Chondrocyte (in vitro differentiated cells): ENCODE measurements at regions not wholly inside any gene's neighbourhood (a gene's known extent, or its start where the extent isn't known, plus 50 kb on each side); places are given as distances from the start of the nearest gene placed in this dataset.

Source experiments
- DNase-seq: peaks from one replicate; pipeline ENCODE4 v3.0.0; 2021; ENCODE audit warnings: mixed read lengths, low spot score
- H3K27ac Mint-ChIP-seq: one replicate; pipeline ENCODE4 v1.8.0; 2021; ENCODE audit warnings: mild to moderate bottlenecking, moderate library complexity, mixed read lengths; ENCODE audit not compliant: unreplicated experiment
- H3K27me3 Mint-ChIP-seq: 2 replicates; pipeline ENCODE4 v1.8.0; 2021; ENCODE audit warnings: low read depth, mixed read lengths
- H3K36me3 Mint-ChIP-seq: 2 replicates; pipeline ENCODE4 v1.8.0; 2021; ENCODE audit warnings: low read depth, mixed read lengths
- H3K4me1 Mint-ChIP-seq: 2 replicates; pipeline ENCODE4 v1.8.0; 2021; ENCODE audit warnings: low read depth, mild to moderate bottlenecking, mixed read lengths
- H3K4me3 Mint-ChIP-seq: one replicate; pipeline ENCODE4 v1.8.0; 2021; ENCODE audit warnings: mild to moderate bottlenecking, moderate library complexity, mixed read lengths; ENCODE audit not compliant: unreplicated experiment
- H3K9me3 Mint-ChIP-seq: 2 replicates; pipeline ENCODE4 v1.8.0; 2021; ENCODE audit warnings: low read depth, mixed read lengths
- CTCF ChIP-seq: fragments of 200-600 bp; sonication (generic); IDR thresholded peaks from 2 replicates; pipeline ENCODE4 v1.5.0; 2021; ENCODE audit warnings: antibody characterized with exemption, mild to moderate bottlenecking, moderate library complexity

GRCh38 chr1:229067546-229067945 is 203.4 kb upstream of the RAB4A start:
- Mint-ChIP-seq H3K36me3 (no peaks in the 10 kb centered on the region), H3K4me1 (peaks cover 10% of the 10 kb centered on the region), H3K27ac (no peak overlapping the region), H3K4me3 (no peak overlapping the region), H3K27me3 (peaks cover 35% of the 10 kb centered on the region), H3K9me3 (no peaks in the 10 kb centered on the region)
- DNase-seq: no peak
- no peak for TF ChIP-seq CTCF

- peaks cover 10% of the 10 kb centered on the region for H3K4me1 Mint-ChIP-seq
- no peaks in the 10 kb centered on the region for H3K36me3 Mint-ChIP-seq
- no peak overlapping the region for H3K4me3 Mint-ChIP-seq
- H3K27me3 Mint-ChIP-seq: peaks cover 35% of the 10 kb centered on the region
- H3K27ac Mint-ChIP-seq: no peak overlapping the region
- TF ChIP-seq CTCF: no peak
- H3K9me3 Mint-ChIP-seq: no peaks in the 10 kb centered on the region
- DNase-seq: no peak
Observed at GRCh38 chr1:229068270-229068987, 202.5 kb upstream of the RAB4A start.

- Mint-ChIP-seq H3K27me3 (peaks cover 35% of the 10 kb centered on the region), H3K4me1 (peaks cover 10% of the 10 kb centered on the region), H3K36me3 (no peaks in the 10 kb centered on the region), H3K4me3 (no peak overlapping the region), H3K9me3 (no peaks in the 10 kb centered on the region), H3K27ac (no peak overlapping the region)
- no peak for TF ChIP-seq CTCF
- no peak for DNase-seq
Observed at GRCh38 chr1:229069176-229069575, 201.7 kb upstream of the RAB4A start.

GRCh38 chr1:229070168-229070567 is 200.7 kb upstream of the RAB4A start:
- H3K27ac Mint-ChIP-seq: no peak overlapping the region
- peaks cover 10% of the 10 kb centered on the region for H3K4me1 Mint-ChIP-seq
- peaks cover 2% of the 10 kb centered on the region for H3K36me3 Mint-ChIP-seq
- TF ChIP-seq CTCF: no peak
- no peak for DNase-seq
- H3K27me3 Mint-ChIP-seq: peaks cover 34% of the 10 kb centered on the region
- no peak overlapping the region for H3K4me3 Mint-ChIP-seq
- H3K9me3 Mint-ChIP-seq: no peaks in the 10 kb centered on the region

GRCh38 chr1:229073251-229073650 is 197.7 kb upstream of the RAB4A start:
- H3K36me3 Mint-ChIP-seq: peaks cover 2% of the 10 kb centered on the region
- no peak for TF ChIP-seq CTCF
- no peak overlapping the region for H3K27ac Mint-ChIP-seq
- H3K4me1 Mint-ChIP-seq: peaks cover 10% of the 10 kb centered on the region
- H3K9me3 Mint-ChIP-seq: no peaks in the 10 kb centered on the region
- no peak for DNase-seq
- H3K4me3 Mint-ChIP-seq: no peak overlapping the region
- peaks cover 23% of the 10 kb centered on the region for H3K27me3 Mint-ChIP-seq
